ENCODE measurements at regions not wholly inside any gene's neighbourhood (a gene's known extent, or its start where the extent isn't known, plus 50 kb on each side); places are given as distances from the start of the nearest gene placed in this dataset.
"Not testable (repeated sequence)": the region's sequence is repeated elsewhere in the genome, so short reads cannot be mapped to it uniquely, and the experiment has no call there.

- intact Hi-C loops (cut with micrococcal nuclease) = no loop called here
- H3K27ac Mint-ChIP-seq = no peak overlapping the region
- peaks cover 4% of the 10 kb centered on the region for H3K36me3 Mint-ChIP-seq (ENCODE audit: low read depth)
- peaks cover 11% of the 10 kb centered on the region for H3K27me3 Mint-ChIP-seq (ENCODE audit: insufficient read depth)
- H3K9me3 Mint-ChIP-seq = peaks cover 5% of the 10 kb centered on the region
- H3K4me1 Mint-ChIP-seq (ENCODE audit: low read depth) = peaks cover 13% of the 10 kb centered on the region
- H3K4me3 Mint-ChIP-seq = no peak overlapping the region
- no peak for DNase-seq (ENCODE audit: low spot score)
These were observed 145.2 kb upstream of the ZNF648 start for GRCh38 chr1:182206626-182207239.

DNA sequence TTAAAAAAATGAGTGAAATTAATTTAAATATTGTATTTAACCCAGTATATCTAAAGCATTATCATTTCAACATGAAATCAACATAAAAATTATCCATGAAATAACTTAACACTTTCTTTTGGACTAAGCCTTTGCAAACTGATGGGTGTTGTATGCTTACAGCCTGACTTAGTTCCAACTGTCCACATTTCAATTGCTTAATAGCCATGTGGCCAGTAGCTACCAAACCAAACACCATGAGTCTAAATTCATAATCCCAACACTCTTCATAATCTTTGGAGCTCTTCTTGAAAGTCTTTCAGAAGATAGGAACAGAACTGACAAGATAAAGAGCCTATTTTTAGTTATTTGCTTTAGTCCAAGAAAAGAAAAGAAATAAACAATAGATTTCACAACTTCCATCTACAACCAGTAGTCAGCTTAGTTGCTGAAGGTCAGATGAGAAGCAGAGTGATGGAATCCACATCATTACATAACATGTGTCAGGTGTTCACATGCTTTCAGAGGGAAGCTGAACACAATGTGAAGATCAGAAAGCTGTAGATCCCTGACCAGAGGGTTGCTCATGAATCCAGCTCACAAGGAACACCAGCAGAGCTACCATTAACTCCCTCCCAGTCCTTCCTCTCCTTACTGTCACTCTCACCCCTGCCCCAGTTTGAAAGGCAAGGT lies 144.0 kb upstream of the ZNF648 start:
- no peak overlapping the region for H3K4me3 Mint-ChIP-seq
- peaks cover 13% of the 10 kb centered on the region for H3K4me1 Mint-ChIP-seq (ENCODE audit: low read depth)
- H3K27me3 Mint-ChIP-seq (ENCODE audit: insufficient read depth) = peaks cover 5% of the 10 kb centered on the region
- peaks cover 5% of the 10 kb centered on the region for H3K9me3 Mint-ChIP-seq
- no peak for DNase-seq (ENCODE audit: low spot score)
- peaks cover 4% of the 10 kb centered on the region for H3K36me3 Mint-ChIP-seq (ENCODE audit: low read depth)
- intact Hi-C loops (cut with micrococcal nuclease) = no loop called here
- H3K27ac Mint-ChIP-seq = no peak overlapping the region

DNA sequence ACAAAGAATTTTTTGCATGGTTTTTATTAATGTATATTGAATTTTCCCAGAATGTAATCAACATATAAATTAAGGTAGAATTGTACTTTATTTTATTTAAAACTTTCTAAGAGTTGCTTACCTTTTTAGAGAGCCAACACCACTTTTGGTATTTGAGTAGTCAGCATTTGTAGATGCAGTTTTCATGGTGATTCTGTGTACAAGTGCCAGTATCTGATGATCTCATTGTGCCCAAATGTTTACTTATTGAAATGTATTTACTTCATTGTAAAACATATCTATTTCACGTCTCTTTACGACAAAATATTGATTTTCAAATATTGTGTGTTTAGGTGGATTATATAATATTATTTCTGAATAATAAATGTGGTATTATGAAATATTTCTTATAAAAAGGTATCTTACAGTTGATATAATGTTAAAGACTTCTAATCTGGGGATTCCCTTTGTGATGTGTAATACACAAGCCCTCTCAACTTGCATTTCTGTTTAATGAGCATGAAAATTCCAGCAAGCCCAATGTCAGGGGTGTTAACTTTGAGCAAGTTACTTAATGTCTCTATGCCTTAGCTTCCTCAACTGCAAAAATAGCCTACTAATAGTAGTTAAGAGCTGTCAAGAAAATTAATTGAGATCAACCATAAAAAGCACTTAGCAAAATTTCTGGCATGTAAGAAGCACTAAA lies 141.8 kb upstream of the ZNF648 start:
- Mint-ChIP-seq H3K27me3 (ENCODE audit: insufficient read depth) (peaks cover 7% of the 10 kb centered on the region), H3K9me3 (peaks cover 5% of the 10 kb centered on the region)

GRCh38 chr1:182201490-182201889 lies 140.0 kb upstream of the ZNF648 start:
- intact Hi-C loops (cut with micrococcal nuclease); H3K9me3 Mint-ChIP-seq; H3K27ac Mint-ChIP-seq; H3K36me3 Mint-ChIP-seq (ENCODE audit: low read depth); H3K4me3 Mint-ChIP-seq; H3K4me1 Mint-ChIP-seq (ENCODE audit: low read depth); DNase-seq (ENCODE audit: low spot score): not testable (repeated sequence)
- H3K27me3 Mint-ChIP-seq (ENCODE audit: insufficient read depth) = peaks cover 10% of the 10 kb centered on the region

More for the DNA sequence above, 141.8 kb upstream of the ZNF648 start:
- Mint-ChIP-seq H3K27ac (no peak overlapping the region), H3K4me1 (ENCODE audit: low read depth) (peaks cover 13% of the 10 kb centered on the region), H3K36me3 (ENCODE audit: low read depth) (peaks cover 4% of the 10 kb centered on the region), H3K4me3 (no peak overlapping the region)
- no peak for DNase-seq (ENCODE audit: low spot score)
- intact Hi-C loops (cut with micrococcal nuclease) = no loop called here

DNA sequence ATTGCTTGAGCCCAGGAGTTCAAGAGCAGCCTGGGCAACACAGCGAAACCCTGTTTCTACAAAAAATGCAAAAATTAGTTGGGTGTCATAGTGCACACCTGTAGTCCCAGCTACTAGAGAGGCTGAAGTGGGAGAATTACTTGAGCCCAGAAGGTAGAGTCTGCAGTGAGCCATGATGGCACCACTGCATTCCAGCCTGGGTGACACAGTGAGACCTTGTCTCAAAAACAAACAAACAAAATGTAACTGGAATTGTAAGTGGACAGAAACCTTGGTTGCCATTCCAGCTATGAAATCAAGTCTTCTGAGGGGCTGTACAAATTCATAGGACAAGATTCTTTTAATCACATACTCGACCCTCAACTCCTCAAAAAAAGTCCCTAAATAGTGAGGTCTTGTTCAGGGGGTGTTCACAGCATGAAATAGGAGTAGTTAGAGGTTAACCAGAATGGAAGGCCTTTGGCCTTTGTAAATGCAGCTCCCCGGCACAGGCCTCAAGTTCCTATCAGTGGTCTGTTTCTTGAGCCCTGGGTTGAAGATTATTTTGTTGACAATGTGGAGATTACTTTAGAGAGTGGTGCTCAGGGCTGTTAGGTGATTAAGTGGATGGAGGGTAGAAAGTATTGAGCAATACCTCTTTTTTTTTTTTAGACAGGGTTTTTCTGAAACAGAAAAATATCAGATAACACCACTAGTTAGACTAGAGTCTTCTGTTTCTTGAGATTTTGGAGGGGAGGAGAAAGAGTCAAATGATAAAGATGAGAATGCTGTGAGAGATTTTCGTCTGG lies 138.7 kb upstream of the ZNF648 start:
- no peak for DNase-seq (ENCODE audit: low spot score)
- Mint-ChIP-seq H3K9me3 (peaks cover 5% of the 10 kb centered on the region), H3K4me1 (ENCODE audit: low read depth) (no peaks in the 10 kb centered on the region), H3K27me3 (ENCODE audit: insufficient read depth) (peaks cover 16% of the 10 kb centered on the region), H3K27ac (no peak overlapping the region), H3K4me3 (no peak overlapping the region), H3K36me3 (ENCODE audit: low read depth) (peaks cover 4% of the 10 kb centered on the region)
- intact Hi-C loops (cut with micrococcal nuclease) = no loop called here

DNA sequence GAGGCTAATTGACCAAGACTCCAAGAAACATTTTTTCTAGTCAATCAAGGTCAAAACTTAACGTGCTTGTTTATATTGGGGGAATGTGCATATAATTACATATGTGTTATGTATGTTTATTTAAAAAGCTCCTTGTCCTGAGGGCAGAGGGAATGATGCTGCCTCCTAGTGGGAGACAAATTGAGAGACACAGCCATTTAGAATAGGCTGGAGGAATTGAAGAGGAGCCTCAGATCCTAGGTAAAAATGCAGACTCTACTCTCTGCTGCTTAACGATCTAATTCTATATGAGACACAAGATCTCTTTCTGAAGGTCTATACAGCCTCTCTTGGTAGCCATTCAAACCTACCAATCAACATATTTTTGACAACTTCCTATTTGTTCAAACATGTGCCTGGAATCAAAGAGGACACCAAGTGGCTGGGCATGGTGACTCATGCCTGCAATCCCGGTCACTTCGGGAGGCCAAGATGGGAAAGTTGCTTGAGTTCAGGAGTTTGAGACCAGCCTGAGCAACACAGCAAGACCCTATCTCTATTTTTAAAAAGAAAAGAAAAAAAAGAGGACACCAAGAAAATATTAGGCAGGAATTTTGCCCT lies 136.6 kb upstream of the ZNF648 start:
- no peaks in the 10 kb centered on the region for H3K36me3 Mint-ChIP-seq (ENCODE audit: low read depth)
- H3K4me1 Mint-ChIP-seq (ENCODE audit: low read depth) = no peaks in the 10 kb centered on the region
- no peak overlapping the region for H3K27ac Mint-ChIP-seq
- H3K4me3 Mint-ChIP-seq = no peak overlapping the region
- H3K9me3 Mint-ChIP-seq = no peaks in the 10 kb centered on the region
- no peak for DNase-seq (ENCODE audit: low spot score)
- intact Hi-C loops (cut with micrococcal nuclease) = loop anchor here (5.0 kb wide), 1 partner anchor 56 kb away; no protein-coding TSS in a partner anchor
- peaks cover 11% of the 10 kb centered on the region for H3K27me3 Mint-ChIP-seq (ENCODE audit: insufficient read depth)

DNA sequence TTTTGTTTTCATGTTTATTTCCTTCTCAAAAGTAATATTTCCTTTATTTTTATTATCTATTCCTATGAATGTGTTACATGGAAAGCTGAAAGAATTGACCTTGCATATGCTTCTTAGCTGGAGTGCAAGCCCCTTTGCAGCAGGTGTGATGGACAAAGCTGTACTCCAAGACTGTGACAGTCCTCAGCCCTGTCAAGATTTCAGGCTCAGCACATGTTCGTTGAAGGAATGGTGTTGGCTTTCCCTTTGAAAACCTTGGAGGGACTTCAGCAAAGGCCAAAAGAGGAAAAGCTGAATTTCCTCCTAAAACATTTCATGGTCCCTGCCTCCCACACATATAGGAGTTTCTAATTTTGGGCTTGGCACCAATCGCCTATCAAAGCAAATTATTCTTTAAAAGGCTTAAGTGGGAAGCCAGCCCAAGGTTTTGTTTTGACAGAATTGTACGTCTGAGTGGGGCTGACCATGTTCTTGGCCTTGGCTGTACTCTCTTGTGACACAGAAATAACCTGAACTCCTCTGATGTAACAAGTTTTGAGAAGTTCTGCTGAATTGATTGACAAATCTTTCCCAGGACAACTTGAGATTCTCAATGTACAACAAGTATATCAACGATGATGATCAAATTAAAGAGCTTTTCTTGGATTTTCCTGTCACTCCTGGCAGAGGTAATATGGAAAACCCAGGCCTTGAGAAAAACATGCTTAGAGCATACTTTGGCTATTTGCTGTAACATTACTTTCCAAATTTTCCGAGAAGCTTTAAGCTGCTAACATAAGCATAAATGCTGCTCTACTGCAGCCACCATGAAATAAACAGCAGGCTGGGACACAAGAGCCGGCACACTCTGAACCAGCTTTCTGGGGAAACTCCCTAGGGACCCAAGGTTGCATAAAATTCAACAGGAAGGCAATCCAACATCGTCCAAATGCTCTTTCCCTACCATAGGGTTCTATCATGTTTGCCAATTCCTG lies 135.7 kb upstream of the ZNF648 start:
- no peak overlapping the region for H3K4me3 Mint-ChIP-seq
- no peaks in the 10 kb centered on the region for H3K4me1 Mint-ChIP-seq (ENCODE audit: low read depth)
- no peak for DNase-seq (ENCODE audit: low spot score)
- H3K36me3 Mint-ChIP-seq (ENCODE audit: low read depth) = no peaks in the 10 kb centered on the region
- H3K27me3 Mint-ChIP-seq (ENCODE audit: insufficient read depth) = peaks cover 11% of the 10 kb centered on the region
- H3K27ac Mint-ChIP-seq = no peak overlapping the region
- H3K9me3 Mint-ChIP-seq = no peaks in the 10 kb centered on the region
- intact Hi-C loops (cut with micrococcal nuclease) = loop anchor here (5.0 kb wide), 1 partner anchor 55 kb away; no protein-coding TSS in a partner anchor

- Mint-ChIP-seq H3K4me3 (no peak overlapping the region), H3K9me3 (no peaks in the 10 kb centered on the region), H3K27me3 (ENCODE audit: insufficient read depth) (peaks cover 11% of the 10 kb centered on the region), H3K36me3 (ENCODE audit: low read depth) (no peaks in the 10 kb centered on the region), H3K4me1 (ENCODE audit: low read depth) (no peaks in the 10 kb centered on the region), H3K27ac (no peak overlapping the region)
- DNase-seq (ENCODE audit: low spot score) = no peak
- intact Hi-C loops (cut with micrococcal nuclease) = loop anchor here (5.0 kb wide), 1 partner anchor 53 kb away; no protein-coding TSS in a partner anchor
These were observed 134.2 kb upstream of the ZNF648 start for GRCh38 chr1:182195733-182196132.

- no peak for DNase-seq (ENCODE audit: low spot score)
- Mint-ChIP-seq H3K27me3 (ENCODE audit: insufficient read depth) (peaks cover 17% of the 10 kb centered on the region), H3K9me3 (no peaks in the 10 kb centered on the region), H3K36me3 (ENCODE audit: low read depth) (no peaks in the 10 kb centered on the region), H3K27ac (no peak overlapping the region), H3K4me3 (no peak overlapping the region), H3K4me1 (ENCODE audit: low read depth) (no peaks in the 10 kb centered on the region)
- intact Hi-C loops (cut with micrococcal nuclease) = no loop called here
These were observed 132.5 kb upstream of the ZNF648 start for GRCh38 chr1:182193908-182194550.

- Mint-ChIP-seq H3K4me1 (ENCODE audit: low read depth) (no peaks in the 10 kb centered on the region), H3K9me3 (no peaks in the 10 kb centered on the region), H3K36me3 (ENCODE audit: low read depth) (no peaks in the 10 kb centered on the region), H3K4me3 (no peak overlapping the region), H3K27ac (no peak overlapping the region), H3K27me3 (ENCODE audit: insufficient read depth) (peaks cover 13% of the 10 kb centered on the region)
- intact Hi-C loops (cut with micrococcal nuclease) = no loop called here
- no peak for DNase-seq (ENCODE audit: low spot score)
These were observed 131.5 kb upstream of the ZNF648 start for GRCh38 chr1:182192966-182193365.

DNA sequence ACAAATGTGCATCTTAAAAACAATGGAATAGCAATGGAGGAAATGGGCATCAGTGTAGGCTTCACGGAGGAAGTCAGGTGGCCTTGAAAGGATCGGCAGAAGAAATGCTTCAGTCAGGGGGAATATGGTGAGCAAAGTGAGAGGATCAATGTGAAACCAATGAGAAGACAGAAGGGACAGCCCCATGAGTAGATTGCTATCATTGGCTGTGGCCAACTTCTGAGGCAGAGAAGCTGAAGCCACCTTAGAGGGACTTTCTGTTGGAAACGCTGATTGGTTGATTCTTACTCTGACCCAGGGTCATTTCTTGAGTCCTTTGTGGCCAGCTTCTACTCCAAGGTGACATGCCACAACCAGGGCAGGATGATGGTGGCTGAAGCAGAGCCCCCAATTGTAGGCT lies 130.7 kb upstream of the ZNF648 start:
- DNase-seq (ENCODE audit: low spot score) = no peak
- H3K27ac Mint-ChIP-seq = no peak overlapping the region
- no peaks in the 10 kb centered on the region for H3K4me1 Mint-ChIP-seq (ENCODE audit: low read depth)
- peaks cover 13% of the 10 kb centered on the region for H3K27me3 Mint-ChIP-seq (ENCODE audit: insufficient read depth)
- H3K9me3 Mint-ChIP-seq = no peaks in the 10 kb centered on the region
- intact Hi-C loops (cut with micrococcal nuclease) = no loop called here
- no peaks in the 10 kb centered on the region for H3K36me3 Mint-ChIP-seq (ENCODE audit: low read depth)
- H3K4me3 Mint-ChIP-seq = no peak overlapping the region
